PC-3 (cell line): ENCODE measurements at regions not wholly inside any gene's neighbourhood (a gene's known extent, or its start where the extent isn't known, plus 50 kb on each side); places are given as distances from the start of the nearest gene placed in this dataset.

Experiments
- ATAC-seq: fragments of 200-7000 bp; cut with Tn5 transposase; 2 replicates; pipeline ENCODE4 v1.9.1; 2020; ENCODE audit warnings: mild to moderate bottlenecking, moderate library complexity
- BruUV-seq: library from RNA; stranded (reverse); fragments of 400-500 nt; replicated peaks from 2 replicates; lab custom pipeline; 2021; lab: Mats Ljungman, UMichigan
- CTCF ChIA-PET: fragments of 300-600 bp; sonication (Branson Sonifier 250); formaldehyde crosslinking; loops from one replicate; lab custom pipeline; 2022; ENCODE audit warnings: antibody characterized with exemption; lab: Charles Lee
- POLR2A ChIA-PET: fragments of 300-600 bp; sonication (Branson Sonifier 250); formaldehyde crosslinking; loops from one replicate; lab custom pipeline; 2022; ENCODE audit warnings: antibody characterized with exemption; ENCODE audit not compliant: unreplicated experiment; lab: Charles Lee
- DNase-seq: peaks from one replicate; pipeline ENCODE4 v3.0.0-alpha.2; 2015
- H2AFZ ChIP-seq: fragments of 300-600 bp; sonication (generic); 2 replicates; pipeline ENCODE4 v1.6.0; 2016; ENCODE audit warnings: antibody characterized with exemption, low read length
- H3F3A ChIP-seq: fragments of 300-600 bp; sonication (generic); one replicate; pipeline ENCODE4 v1.6.0; 2017; ENCODE audit warnings: antibody characterized with exemption, low read length, control low read depth, mild to moderate bottlenecking; ENCODE audit not compliant: unreplicated experiment
- H3K27ac ChIP-seq: fragments of 300-600 bp; sonication (generic); 2 replicates; pipeline ENCODE4 v1.5.1; 2016; ENCODE audit warnings: mild to moderate bottlenecking, low read length
- H3K27me3 ChIP-seq: fragments of 300-600 bp; sonication (generic); 2 replicates; pipeline ENCODE4 v1.6.1; 2016; ENCODE audit warnings: low read length, mixed read lengths
- H3K36me3 ChIP-seq: fragments of 300-600 bp; sonication (generic); 2 replicates; pipeline ENCODE4 v1.6.1; 2016; ENCODE audit warnings: low read depth, mixed run types, low read length, mixed read lengths
- H3K4me1 ChIP-seq: fragments of 300-600 bp; sonication (generic); 2 replicates; pipeline ENCODE4 v1.5.1; 2016; ENCODE audit warnings: low read length; ENCODE audit not compliant: insufficient read depth
- H3K4me2 ChIP-seq: fragments of 300-600 bp; sonication (generic); 2 replicates; pipeline ENCODE4 v1.6.0; 2016; ENCODE audit warnings: low read length
- H3K4me3 ChIP-seq: fragments of 300-600 bp; sonication (generic); 2 replicates; pipeline ENCODE4 v1.5.1; 2016; ENCODE audit warnings: mild to moderate bottlenecking, low read length, mixed read lengths
- H3K79me2 ChIP-seq: fragments of 300-600 bp; sonication (generic); 2 replicates; pipeline ENCODE4 v1.6.1; 2017; ENCODE audit warnings: low read length, mixed read lengths
- H3K9ac ChIP-seq: fragments of 300-600 bp; sonication (generic); 2 replicates; pipeline ENCODE4 v1.6.0; 2016; ENCODE audit warnings: mild to moderate bottlenecking, low read length
- H3K9me2 ChIP-seq: fragments of 300-600 bp; sonication (generic); replicated peaks from 2 replicates; pipeline ENCODE4 v1.6.1; 2016; ENCODE audit warnings: mixed run types, low read length, mixed read lengths
- H3K9me3 ChIP-seq: fragments of 300-600 bp; sonication (generic); 2 replicates; pipeline ENCODE4 v1.6.1; 2016; ENCODE audit warnings: low read length, mixed read lengths
- H4K20me1 ChIP-seq: fragments of 300-600 bp; sonication (generic); 2 replicates; pipeline ENCODE4 v1.6.1; 2016; ENCODE audit warnings: low read length, mixed read lengths
- EZH2 ChIP-seq: fragments of 300-600 bp; sonication (generic); IDR thresholded peaks from one replicate; pipeline ENCODE4 v1.6.1; 2017; ENCODE audit warnings: antibody characterized with exemption, mild to moderate bottlenecking, low read length; ENCODE audit not compliant: unreplicated experiment
- EZH2phosphoT487 ChIP-seq: fragments of 300-600 bp; sonication (generic); IDR thresholded peaks from 2 replicates; pipeline ENCODE4 v1.6.1; 2018; ENCODE audit warnings: mild to moderate bottlenecking, antibody characterized with exemption, low read length, borderline replicate concordance
- intact Hi-C: fragments of 100-400 bp; cut with micrococcal nuclease; formaldehyde crosslinking; loops from 2 replicates; pipeline ENCODE4 v1.9.0; 2023
- TF ChIP-seq, protein P1 (sequence below): fragments of 300-600 bp; sonication (generic); conservative IDR thresholded peaks from 2 replicates; pipeline ENCODE4 v1.5.1; 2017; ENCODE audit warnings: antibody characterized with exemption, low read depth, mild to moderate bottlenecking, low read length

DNA sequence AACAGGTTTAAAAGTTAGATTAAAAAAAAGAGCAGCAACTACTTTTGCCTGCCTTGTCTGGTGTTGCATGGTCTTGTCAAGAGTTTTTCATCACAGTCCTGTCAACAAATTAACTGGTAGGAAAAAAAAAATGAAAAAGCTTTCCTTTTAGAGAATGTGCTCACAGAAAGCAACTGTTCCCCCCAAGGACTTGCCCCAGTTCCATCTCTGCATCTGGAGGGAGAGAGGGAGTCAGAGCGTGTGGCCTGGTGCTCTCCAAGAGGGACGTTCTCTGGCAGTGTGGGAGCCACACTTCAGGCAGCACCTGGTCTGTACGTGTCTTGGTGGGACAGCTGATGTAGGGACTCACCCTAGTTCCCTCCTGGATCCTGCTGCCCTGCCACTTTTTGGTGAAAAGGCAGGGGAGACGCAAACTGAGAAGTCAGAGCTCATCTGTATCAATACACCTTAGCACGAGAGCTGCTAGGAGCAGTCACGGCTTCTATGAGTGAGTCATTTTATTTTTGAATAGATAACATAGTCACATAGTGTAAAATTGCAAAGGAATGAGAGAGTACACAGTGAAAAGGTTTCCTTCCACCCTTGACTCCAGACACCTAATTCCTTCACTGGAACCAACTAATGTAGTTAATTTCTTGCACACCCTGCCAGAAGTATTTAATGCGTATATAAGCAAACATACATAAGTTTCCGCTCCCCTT, 172.5 kb upstream of the MGAT5 start:
- peak; percentile 74 for ATAC-seq
- no TSS peak for BruUV-seq
- peak; percentile 40 for DNase-seq
- H3K9me2 ChIP-seq: no peaks in the 10 kb centered on the region
- intact Hi-C loops: no loop called here
- no peaks in the 10 kb centered on the region for H3K79me2 ChIP-seq
- H3K9ac ChIP-seq: no peak overlapping the region
- no peaks in the 10 kb centered on the region for H4K20me1 ChIP-seq
- no peak overlapping the region for H3K4me3 ChIP-seq
- TF ChIP-seq EZH2 (no peak), EZH2phosphoT487 (no peak)
- TF ChIP-seq, protein P1, sequence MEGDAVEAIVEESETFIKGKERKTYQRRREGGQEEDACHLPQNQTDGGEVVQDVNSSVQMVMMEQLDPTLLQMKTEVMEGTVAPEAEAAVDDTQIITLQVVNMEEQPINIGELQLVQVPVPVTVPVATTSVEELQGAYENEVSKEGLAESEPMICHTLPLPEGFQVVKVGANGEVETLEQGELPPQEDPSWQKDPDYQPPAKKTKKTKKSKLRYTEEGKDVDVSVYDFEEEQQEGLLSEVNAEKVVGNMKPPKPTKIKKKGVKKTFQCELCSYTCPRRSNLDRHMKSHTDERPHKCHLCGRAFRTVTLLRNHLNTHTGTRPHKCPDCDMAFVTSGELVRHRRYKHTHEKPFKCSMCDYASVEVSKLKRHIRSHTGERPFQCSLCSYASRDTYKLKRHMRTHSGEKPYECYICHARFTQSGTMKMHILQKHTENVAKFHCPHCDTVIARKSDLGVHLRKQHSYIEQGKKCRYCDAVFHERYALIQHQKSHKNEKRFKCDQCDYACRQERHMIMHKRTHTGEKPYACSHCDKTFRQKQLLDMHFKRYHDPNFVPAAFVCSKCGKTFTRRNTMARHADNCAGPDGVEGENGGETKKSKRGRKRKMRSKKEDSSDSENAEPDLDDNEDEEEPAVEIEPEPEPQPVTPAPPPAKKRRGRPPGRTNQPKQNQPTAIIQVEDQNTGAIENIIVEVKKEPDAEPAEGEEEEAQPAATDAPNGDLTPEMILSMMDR: no peak
- H3K4me2 ChIP-seq: no peak overlapping the region
- CTCF ChIA-PET: interaction anchor here (0.7 kb wide), 2 partner anchors 45 to 911 kb away, joined by 4 to 6 read pairs; no protein-coding TSS in a partner anchor
- POLR2A ChIA-PET: interaction anchor here (0.5 kb wide), 1 partner anchor 24 kb away, joined by 3 read pairs; no protein-coding TSS in a partner anchor
- H3K27me3 ChIP-seq: no peaks in the 10 kb centered on the region
- no peak overlapping the region for H3K27ac ChIP-seq
- peaks cover 7% of the 10 kb centered on the region for H3K4me1 ChIP-seq
- H2AFZ ChIP-seq: no peak overlapping the region
- no peaks in the 10 kb centered on the region for H3F3A ChIP-seq
- no peaks in the 10 kb centered on the region for H3K9me3 ChIP-seq
- H3K36me3 ChIP-seq: no peaks in the 10 kb centered on the region

DNA sequence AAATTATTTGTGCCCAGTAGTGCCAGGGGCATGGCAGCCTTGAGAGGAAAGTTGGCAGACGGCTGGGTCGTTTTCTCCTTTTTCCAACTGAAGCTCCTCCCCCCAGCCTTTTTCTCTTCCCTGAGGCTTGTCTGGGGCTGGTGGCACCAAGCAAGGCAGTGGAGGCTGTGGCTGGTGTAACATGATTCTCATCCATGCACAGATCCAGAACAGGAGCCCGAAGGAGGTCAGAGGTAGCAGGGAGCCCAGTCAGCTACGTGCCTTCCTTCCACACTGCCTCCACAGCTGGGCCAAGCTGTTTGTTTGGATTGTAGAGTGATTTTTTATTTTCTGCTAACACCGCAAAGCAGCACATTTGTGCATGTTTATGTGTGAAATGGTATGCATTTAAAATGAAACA, 170.3 kb upstream of the MGAT5 start:
- H3K9ac ChIP-seq: no peak overlapping the region
- CTCF ChIA-PET: interaction anchor here (0.7 kb wide), 1 partner anchor 21 kb away, joined by 16 read pairs; no protein-coding TSS in a partner anchor
- H3K36me3 ChIP-seq: no peaks in the 10 kb centered on the region
- 0 out of 2 replicates have a peak overlapping the region, but pooled peaks have one; percentile 14 for H2AFZ ChIP-seq
- H3K27me3 ChIP-seq: no peaks in the 10 kb centered on the region
- H3K4me3 ChIP-seq: no peak overlapping the region
- H3F3A ChIP-seq: no peaks in the 10 kb centered on the region
- H3K4me1 ChIP-seq: peaks cover 7% of the 10 kb centered on the region
- no peaks in the 10 kb centered on the region for H3K79me2 ChIP-seq
- DNase-seq (peak; percentile 46), ATAC-seq (no peak)
- BruUV-seq: no TSS peak
- POLR2A ChIA-PET: no interaction called here
- H4K20me1 ChIP-seq: no peaks in the 10 kb centered on the region
- H3K4me2 ChIP-seq: no peak overlapping the region
- intact Hi-C loops: no loop called here
- H3K9me3 ChIP-seq: no peaks in the 10 kb centered on the region
- H3K9me2 ChIP-seq: no peaks in the 10 kb centered on the region
- H3K27ac ChIP-seq: no peak overlapping the region
- TF ChIP-seq, protein P1: no peak
- TF ChIP-seq EZH2: no peak

DNA sequence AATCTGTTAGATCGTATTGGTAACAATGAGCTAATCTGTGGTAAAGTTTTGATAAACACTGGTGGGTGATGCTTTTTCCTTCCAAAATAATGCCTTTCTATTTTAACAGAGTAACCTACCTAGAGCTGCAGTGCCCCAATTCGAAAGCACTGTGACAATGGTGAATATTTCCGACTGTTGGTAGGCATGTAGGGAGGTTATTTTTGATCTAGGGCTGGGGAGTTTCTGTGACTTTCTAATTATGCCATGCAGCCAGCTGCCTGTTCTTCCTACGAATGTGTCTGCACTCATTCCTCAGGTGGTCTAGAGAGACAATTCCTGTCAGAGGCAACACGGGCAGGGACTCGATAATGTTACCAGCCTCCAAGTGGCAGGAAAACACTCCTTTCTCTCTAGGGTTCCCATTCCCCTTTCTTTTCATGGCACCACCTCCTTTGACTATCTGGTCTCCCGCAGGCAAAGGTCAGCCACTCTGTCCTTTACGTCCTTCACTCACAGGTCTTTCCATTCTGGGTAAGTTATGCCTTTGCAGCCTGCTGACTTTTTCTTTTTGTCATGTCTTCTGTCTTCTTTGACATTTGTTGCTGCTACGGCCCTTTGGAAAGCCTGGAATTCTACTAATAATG, 167.2 kb upstream of the MGAT5 start:
- BruUV-seq: no TSS peak
- intact Hi-C loops: no loop called here
- no peaks in the 10 kb centered on the region for H3K9me2 ChIP-seq

More for the DNA sequence above, 167.2 kb upstream of the MGAT5 start:
- no peak overlapping the region for H3K4me2 ChIP-seq
- no peak for DNase-seq
- H3K27ac ChIP-seq: no peak overlapping the region
- no peaks in the 10 kb centered on the region for H3K27me3 ChIP-seq
- ChIA-PET CTCF (no interaction called here), POLR2A (no interaction called here)
- H4K20me1 ChIP-seq: no peaks in the 10 kb centered on the region
- no peak for TF ChIP-seq EZH2
- TF ChIP-seq EZH2phosphoT487: no peak
- TF ChIP-seq, protein P1: no peak
- no peaks in the 10 kb centered on the region for H3K9me3 ChIP-seq
- H3F3A ChIP-seq: no peaks in the 10 kb centered on the region
- no peak overlapping the region for H3K4me3 ChIP-seq
- no peak overlapping the region for H2AFZ ChIP-seq
- H3K9ac ChIP-seq: no peak overlapping the region
- no peaks in the 10 kb centered on the region for H3K79me2 ChIP-seq
- H3K4me1 ChIP-seq: peaks cover 7% of the 10 kb centered on the region
- no peaks in the 10 kb centered on the region for H3K36me3 ChIP-seq
- ATAC-seq: no peak
